GM10266 (cell line): ENCODE measurements at regions not wholly inside any gene's neighbourhood (a gene's known extent, or its start where the extent isn't known, plus 50 kb on each side); places are given as distances from the start of the nearest gene placed in this dataset.

Experiments used
- DNase-seq: peaks from one replicate; pipeline ENCODE4 v3.0.0; 2012; ENCODE audit errors: extremely low spot score
- CTCF ChIP-seq: IDR thresholded peaks from 2 replicates; pipeline ENCODE4 v1.5.1; 2012; ENCODE audit warnings: mild to moderate bottlenecking, low read depth; ENCODE audit not compliant: control insufficient read depth, insufficient read depth; ENCODE audit errors: missing control alignments

GRCh38 chr17:14458724-14459123, 157.8 kb downstream of the HS3ST3B1 start:
- no peak for DNase-seq
- TF ChIP-seq CTCF = no peak

- no peak for TF ChIP-seq CTCF
- no peak for DNase-seq
These were observed 153.9 kb downstream of the HS3ST3B1 start for GRCh38 chr17:14454746-14455145.

- no peak for DNase-seq
- no peak for TF ChIP-seq CTCF
These were observed 152.0 kb downstream of the HS3ST3B1 start for GRCh38 chr17:14452856-14453255.

GRCh38 chr17:14451729-14452191, 150.9 kb downstream of the HS3ST3B1 start:
- DNase-seq = no peak
- TF ChIP-seq CTCF = no peak

GRCh38 chr17:14448818-14449217, 147.9 kb downstream of the HS3ST3B1 start:
- DNase-seq = no peak
- TF ChIP-seq CTCF = no peak

- no peak for DNase-seq
- no peak for TF ChIP-seq CTCF
These were observed 145.9 kb downstream of the HS3ST3B1 start for GRCh38 chr17:14446825-14447224.

- no peak for DNase-seq
- TF ChIP-seq CTCF = no peak
These were observed 144.0 kb downstream of the HS3ST3B1 start for GRCh38 chr17:14444915-14445314.
